Progenitor cell of endocrine pancreas (in vitro differentiated cells): ENCODE measurements at regions not wholly inside any gene's neighbourhood (a gene's known extent, or its start where the extent isn't known, plus 50 kb on each side); places are given as distances from the start of the nearest gene placed in this dataset.

Experiments
- DNase-seq: peaks from one replicate; pipeline ENCODE4 v3.0.0; 2021; ENCODE audit warnings: low spot score; ENCODE audit not compliant: unreplicated experiment
- H3K27ac Mint-ChIP-seq: 2 replicates; pipeline ENCODE4 v1.8.0; 2021; ENCODE audit warnings: mild to moderate bottlenecking, moderate library complexity, mixed read lengths
- H3K27me3 Mint-ChIP-seq: 2 replicates; pipeline ENCODE4 v1.8.0; 2021; ENCODE audit warnings: mixed read lengths
- H3K36me3 Mint-ChIP-seq: 2 replicates; pipeline ENCODE4 v1.8.0; 2022; ENCODE audit warnings: mixed read lengths; ENCODE audit not compliant: insufficient read depth
- H3K4me1 Mint-ChIP-seq: 2 replicates; pipeline ENCODE4 v1.8.0; 2021; ENCODE audit warnings: low read depth, mixed read lengths
- H3K4me3 Mint-ChIP-seq: 2 replicates; pipeline ENCODE4 v1.8.0; 2021; ENCODE audit warnings: low read depth, mild to moderate bottlenecking, moderate library complexity, mixed read lengths
- H3K9me3 Mint-ChIP-seq: 2 replicates; pipeline ENCODE4 v1.8.0; 2021; ENCODE audit warnings: low read depth, mixed read lengths
- CTCF ChIP-seq: fragments of 200-600 bp; sonication (generic); IDR thresholded peaks from one replicate; pipeline ENCODE4 v1.5.0; 2021; ENCODE audit warnings: antibody characterized with exemption, mild to moderate bottlenecking; ENCODE audit not compliant: unreplicated experiment

GRCh38 chr13:78401873-78402707 is 201.3 kb downstream of the POU4F1 start:
- peaks cover 8% of the 10 kb centered on the region for H3K27me3 Mint-ChIP-seq
- no peaks in the 10 kb centered on the region for H3K4me1 Mint-ChIP-seq
- no peaks in the 10 kb centered on the region for H3K36me3 Mint-ChIP-seq
- DNase-seq: no peak
- H3K9me3 Mint-ChIP-seq: no peaks in the 10 kb centered on the region
- H3K4me3 Mint-ChIP-seq: no peak overlapping the region
- no peak overlapping the region for H3K27ac Mint-ChIP-seq
- no peak for TF ChIP-seq CTCF

- Mint-ChIP-seq H3K9me3 (no peaks in the 10 kb centered on the region), H3K27me3 (peaks cover 3% of the 10 kb centered on the region), H3K4me1 (no peaks in the 10 kb centered on the region), H3K27ac (no peak overlapping the region), H3K36me3 (no peaks in the 10 kb centered on the region), H3K4me3 (no peak overlapping the region)
- no peak for TF ChIP-seq CTCF
- no peak for DNase-seq
Observed at GRCh38 chr13:78398743-78399410, 204.5 kb downstream of the POU4F1 start.

GRCh38 chr13:78393286-78394142 is 209.8 kb downstream of the POU4F1 start:
- DNase-seq: no peak
- no peaks in the 10 kb centered on the region for H3K9me3 Mint-ChIP-seq
- H3K27ac Mint-ChIP-seq: no peak overlapping the region
- no peak overlapping the region for H3K4me3 Mint-ChIP-seq
- peaks cover 2% of the 10 kb centered on the region for H3K27me3 Mint-ChIP-seq
- no peaks in the 10 kb centered on the region for H3K4me1 Mint-ChIP-seq
- no peak for TF ChIP-seq CTCF
- no peaks in the 10 kb centered on the region for H3K36me3 Mint-ChIP-seq

- no peaks in the 10 kb centered on the region for H3K36me3 Mint-ChIP-seq
- H3K9me3 Mint-ChIP-seq: no peaks in the 10 kb centered on the region
- TF ChIP-seq CTCF: no peak
Observed at GRCh38 chr13:78383899-78384298, 219.5 kb downstream of the POU4F1 start.

GRCh38 chr13:78383071-78383484 is 220.3 kb downstream of the POU4F1 start:
- H3K4me3 Mint-ChIP-seq: no peak overlapping the region
- no peaks in the 10 kb centered on the region for H3K36me3 Mint-ChIP-seq
- peaks cover 2% of the 10 kb centered on the region for H3K27me3 Mint-ChIP-seq
- no peaks in the 10 kb centered on the region for H3K9me3 Mint-ChIP-seq
- no peaks in the 10 kb centered on the region for H3K4me1 Mint-ChIP-seq
- TF ChIP-seq CTCF: no peak
- DNase-seq: no peak
- no peak overlapping the region for H3K27ac Mint-ChIP-seq

More at GRCh38 chr13:78383899-78384298, 219.5 kb downstream of the POU4F1 start:
- Mint-ChIP-seq H3K4me1 (no peaks in the 10 kb centered on the region), H3K27me3 (peaks cover 5% of the 10 kb centered on the region), H3K4me3 (no peak overlapping the region), H3K27ac (no peak overlapping the region)
- DNase-seq: no peak
